C4-2B (cell line): ENCODE measurements at regions not wholly inside any gene's neighbourhood (a gene's known extent, or its start where the extent isn't known, plus 50 kb on each side); places are given as distances from the start of the nearest gene placed in this dataset.

Experiments
- H3K27ac ChIP-seq: fragments of 450-650 bp; 2 replicates; pipeline ENCODE4 v1.5.1; 2017
- ZFX ChIP-seq: fragments of 450-650 bp; IDR thresholded peaks from 2 replicates; pipeline ENCODE4 v1.6.1; 2017
- TF ChIP-seq, protein P1 (sequence below): fragments of 450-650 bp; conservative IDR thresholded peaks from 2 replicates; pipeline ENCODE4 v1.5.1; 2017; ENCODE audit warnings: mild to moderate bottlenecking

DNA sequence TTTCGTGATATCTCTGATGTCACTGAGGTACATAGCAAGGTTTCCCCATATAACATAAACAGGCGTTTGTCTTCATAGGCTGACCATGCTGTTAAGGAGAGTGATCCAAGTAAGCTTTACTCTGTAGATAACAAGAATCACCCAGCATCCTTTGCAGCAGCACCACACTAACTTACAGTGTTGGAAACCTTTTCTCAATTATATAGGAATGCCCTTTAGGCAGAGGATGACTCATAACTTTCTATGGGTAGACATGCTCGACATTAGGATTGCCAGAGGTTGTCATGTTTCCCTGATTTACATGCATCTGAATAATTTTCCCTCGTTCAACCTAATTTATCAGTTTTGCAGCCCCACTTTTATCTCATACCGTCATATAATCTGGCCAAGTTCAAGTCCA, 870.0 kb upstream of the CDH9 start:
- TF ChIP-seq, protein P1, sequence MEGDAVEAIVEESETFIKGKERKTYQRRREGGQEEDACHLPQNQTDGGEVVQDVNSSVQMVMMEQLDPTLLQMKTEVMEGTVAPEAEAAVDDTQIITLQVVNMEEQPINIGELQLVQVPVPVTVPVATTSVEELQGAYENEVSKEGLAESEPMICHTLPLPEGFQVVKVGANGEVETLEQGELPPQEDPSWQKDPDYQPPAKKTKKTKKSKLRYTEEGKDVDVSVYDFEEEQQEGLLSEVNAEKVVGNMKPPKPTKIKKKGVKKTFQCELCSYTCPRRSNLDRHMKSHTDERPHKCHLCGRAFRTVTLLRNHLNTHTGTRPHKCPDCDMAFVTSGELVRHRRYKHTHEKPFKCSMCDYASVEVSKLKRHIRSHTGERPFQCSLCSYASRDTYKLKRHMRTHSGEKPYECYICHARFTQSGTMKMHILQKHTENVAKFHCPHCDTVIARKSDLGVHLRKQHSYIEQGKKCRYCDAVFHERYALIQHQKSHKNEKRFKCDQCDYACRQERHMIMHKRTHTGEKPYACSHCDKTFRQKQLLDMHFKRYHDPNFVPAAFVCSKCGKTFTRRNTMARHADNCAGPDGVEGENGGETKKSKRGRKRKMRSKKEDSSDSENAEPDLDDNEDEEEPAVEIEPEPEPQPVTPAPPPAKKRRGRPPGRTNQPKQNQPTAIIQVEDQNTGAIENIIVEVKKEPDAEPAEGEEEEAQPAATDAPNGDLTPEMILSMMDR: no peak
- no peak for TF ChIP-seq ZFX
- H3K27ac ChIP-seq: peak overlapping the region; percentile 55

DNA sequence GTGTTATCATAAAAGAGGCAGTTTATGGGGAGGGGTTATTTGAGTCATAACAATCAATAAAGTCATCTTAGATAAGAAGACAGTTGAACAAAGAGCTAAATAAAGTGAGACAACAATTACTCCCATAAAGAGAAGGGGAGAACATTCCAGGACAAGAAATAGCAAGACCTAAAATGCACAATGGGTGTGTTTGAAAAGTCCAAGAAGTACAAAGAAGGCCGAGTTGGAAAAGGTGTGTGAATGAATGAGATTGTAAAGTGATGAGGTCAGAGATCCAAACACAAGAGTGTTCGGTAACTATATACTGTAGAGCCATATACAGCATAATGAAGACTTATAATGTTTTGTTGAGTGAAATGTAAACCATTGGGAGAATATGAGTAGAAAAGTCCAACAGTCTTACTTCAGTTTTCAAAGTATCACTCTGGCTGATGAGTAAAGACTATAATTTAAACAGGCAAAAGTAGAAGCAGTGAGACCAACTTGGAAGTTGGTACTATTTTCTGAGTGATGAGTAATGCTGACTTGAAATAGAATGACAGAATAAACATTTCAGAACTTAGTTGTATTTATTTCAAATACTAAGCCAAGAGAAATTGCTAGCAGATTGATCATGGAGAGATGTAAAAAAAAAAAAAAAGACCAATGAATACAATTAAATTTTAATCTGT, 868.7 kb upstream of the CDH9 start:
- no peak overlapping the region for H3K27ac ChIP-seq
- TF ChIP-seq, protein P1: no peak
- no peak for TF ChIP-seq ZFX

DNA sequence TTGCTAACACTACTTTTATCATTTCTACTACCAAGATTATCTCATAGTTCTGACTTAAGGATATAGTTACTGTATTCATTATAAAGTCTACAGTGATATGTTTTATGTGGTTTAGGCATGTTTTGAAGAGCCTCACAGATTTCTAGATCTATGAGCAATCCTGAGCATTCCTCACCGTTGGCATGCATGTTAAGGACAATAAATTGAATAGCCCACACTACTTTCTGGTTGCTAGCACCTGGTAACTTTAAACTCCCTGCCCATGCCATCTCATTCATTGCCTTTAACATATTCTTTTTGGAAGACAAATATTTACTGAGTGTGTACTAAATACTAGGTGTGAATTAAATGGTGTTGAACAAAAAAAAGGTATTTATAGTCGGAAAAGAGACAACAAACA, 868.1 kb upstream of the CDH9 start:
- no peak for TF ChIP-seq ZFX
- TF ChIP-seq, protein P1: no peak
- no peak overlapping the region for H3K27ac ChIP-seq

DNA sequence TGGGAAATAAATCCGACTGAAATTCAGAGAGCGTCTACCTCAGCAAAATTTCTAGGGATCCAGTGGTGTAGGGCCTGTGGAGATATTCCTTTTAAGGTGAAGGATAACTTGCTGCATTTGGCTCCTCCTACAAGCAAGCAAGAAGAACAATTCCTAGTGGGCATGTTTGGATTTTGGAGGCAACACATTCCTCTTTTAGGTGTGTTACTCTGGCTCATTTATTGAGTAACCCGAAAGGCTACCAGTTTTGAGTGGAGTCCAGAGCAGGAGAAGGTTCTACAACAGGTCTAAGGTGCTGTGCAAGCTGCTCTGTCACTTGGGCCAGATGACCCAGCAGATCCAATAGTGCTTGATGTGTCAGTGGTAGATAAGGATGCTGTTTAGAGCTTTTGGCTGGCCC, 862.4 kb upstream of the CDH9 start:
- TF ChIP-seq ZFX: no peak
- TF ChIP-seq, protein P1: no peak
- H3K27ac ChIP-seq: no peak overlapping the region

DNA sequence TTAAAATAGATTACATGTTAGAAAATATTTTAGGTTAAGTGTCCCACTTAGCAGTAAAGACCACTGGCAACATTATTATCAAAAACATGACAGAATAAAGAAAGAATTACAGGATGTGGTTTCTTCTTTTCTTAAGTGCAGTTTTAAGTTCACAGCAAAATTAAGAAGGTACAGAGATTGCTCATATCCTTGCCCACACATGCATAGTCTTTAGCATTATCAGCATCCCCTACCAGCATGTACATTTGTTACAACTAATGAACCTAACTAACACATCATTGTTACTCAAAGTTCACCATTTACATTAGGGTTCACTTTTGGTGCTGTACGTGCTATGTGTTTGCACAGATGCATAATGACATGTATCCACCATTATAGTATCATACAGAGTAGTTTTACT, 837.7 kb upstream of the CDH9 start:
- TF ChIP-seq, protein P1: no peak
- no peak for TF ChIP-seq ZFX
- H3K27ac ChIP-seq: no peak overlapping the region

DNA sequence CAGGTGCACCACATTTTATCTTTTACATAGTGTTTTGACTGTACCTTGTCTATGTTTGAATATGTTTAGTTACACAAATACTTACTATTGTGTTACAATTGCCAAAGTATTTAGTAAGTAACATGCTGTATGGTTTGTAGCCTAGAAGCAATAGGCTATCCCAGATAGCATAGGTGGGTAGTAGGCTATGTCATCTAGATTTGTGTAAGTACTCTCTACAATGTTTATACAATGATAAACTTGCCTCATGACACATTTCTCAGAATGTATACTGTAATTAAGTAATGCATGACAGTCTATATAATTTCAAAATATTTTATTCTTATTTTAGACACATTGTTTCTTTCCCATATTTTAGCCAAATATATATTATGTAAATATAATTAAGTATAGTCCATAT, 836.8 kb upstream of the CDH9 start:
- H3K27ac ChIP-seq: no peak overlapping the region
- no peak for TF ChIP-seq ZFX
- TF ChIP-seq, protein P1: no peak

DNA sequence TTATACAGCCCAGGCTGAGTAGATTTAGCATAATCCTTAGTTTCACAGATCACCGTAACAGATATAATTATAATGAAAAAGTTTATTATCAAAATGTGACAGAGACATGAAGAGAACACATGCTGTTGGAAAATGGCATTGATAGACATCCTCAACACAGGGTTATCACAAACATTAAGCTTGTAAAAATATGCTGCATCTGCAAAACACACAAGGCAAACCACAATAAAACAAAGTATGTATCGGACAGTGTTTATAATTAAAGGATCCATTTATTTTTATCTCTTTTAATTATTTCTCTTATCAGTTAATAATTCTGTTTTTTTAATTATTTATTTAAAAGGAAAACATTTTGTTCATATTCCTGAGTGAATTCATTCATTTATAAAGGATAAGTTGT, 829.9 kb upstream of the CDH9 start:
- H3K27ac ChIP-seq: no peak overlapping the region
- no peak for TF ChIP-seq ZFX
- TF ChIP-seq, protein P1: no peak
